ENCODE measurements at regions not wholly inside any gene's neighbourhood (a gene's known extent, or its start where the extent isn't known, plus 50 kb on each side); places are given as distances from the start of the nearest gene placed in this dataset.

GRCh38 chr5:40273936-40274335, 405.8 kb upstream of the PTGER4 start:
- DNase-seq (ENCODE audit: low read depth, low spot score): no peak
- CTCF ChIA-PET: no interaction called here

GRCh38 chr5:40271476-40271875, 408.2 kb upstream of the PTGER4 start:
- Histone ChIP-seq H3K27ac (ENCODE audit: low read depth, low read length) (no peak overlapping the region), H3K9me3 (ENCODE audit: control insufficient read depth, insufficient read depth, low read length) (no peaks in the 10 kb centered on the region), H3K4me3 (ENCODE audit: low read depth, low read length) (no peak overlapping the region), H3K27me3 (ENCODE audit: control insufficient read depth, insufficient read depth, low read length) (no peaks in the 10 kb centered on the region)
- CTCF ChIA-PET: no interaction called here
- no peak for DNase-seq (ENCODE audit: low read depth, low spot score)
- TF ChIP-seq CTCF (IDR thresholded peaks at IDR 0.05; ENCODE audit: low read depth, low read length): no peak
- POLR2A ChIA-PET: no interaction called here

More at GRCh38 chr5:40273936-40274335, 405.8 kb upstream of the PTGER4 start:
- Histone ChIP-seq H3K27ac (ENCODE audit: low read depth, low read length) (no peak overlapping the region), H3K9me3 (ENCODE audit: control insufficient read depth, insufficient read depth, low read length) (no peaks in the 10 kb centered on the region), H3K27me3 (ENCODE audit: control insufficient read depth, insufficient read depth, low read length) (no peaks in the 10 kb centered on the region), H3K4me3 (ENCODE audit: low read depth, low read length) (no peak overlapping the region)
- TF ChIP-seq CTCF (IDR thresholded peaks at IDR 0.05; ENCODE audit: low read depth, low read length): no peak
- POLR2A ChIA-PET: no interaction called here

GRCh38 chr5:40270274-40270845, 409.4 kb upstream of the PTGER4 start:
- POLR2A ChIA-PET: interaction anchor here (0.6 kb wide), 2 partner anchors 370 to 415 kb away, joined by 4 read pairs; no protein-coding TSS in a partner anchor
- CTCF ChIA-PET: interaction anchor here (0.7 kb wide), 1 partner anchor 465 kb away, joined by 3 read pairs; no protein-coding TSS in a partner anchor
- H3K27ac ChIP-seq (ENCODE audit: low read depth, low read length): no peak overlapping the region
- no peak for TF ChIP-seq CTCF (IDR thresholded peaks at IDR 0.05; ENCODE audit: low read depth, low read length)
- no peaks in the 10 kb centered on the region for H3K27me3 ChIP-seq (ENCODE audit: control insufficient read depth, insufficient read depth, low read length)
- H3K4me3 ChIP-seq (ENCODE audit: low read depth, low read length): no peak overlapping the region
- H3K9me3 ChIP-seq (ENCODE audit: control insufficient read depth, insufficient read depth, low read length): no peaks in the 10 kb centered on the region
- no peak for DNase-seq (ENCODE audit: low read depth, low spot score)

GRCh38 chr5:40268088-40268487, 411.6 kb upstream of the PTGER4 start:
- ChIA-PET CTCF (interaction anchor here (0.5 kb wide), 1 partner anchor 61 kb away, joined by 3 read pairs; no protein-coding TSS in a partner anchor), POLR2A (no interaction called here)
- Histone ChIP-seq H3K4me3 (ENCODE audit: low read depth, low read length) (no peak overlapping the region), H3K27me3 (ENCODE audit: control insufficient read depth, insufficient read depth, low read length) (no peaks in the 10 kb centered on the region), H3K9me3 (ENCODE audit: control insufficient read depth, insufficient read depth, low read length) (no peaks in the 10 kb centered on the region), H3K27ac (ENCODE audit: low read depth, low read length) (no peak overlapping the region)
- DNase-seq (ENCODE audit: low read depth, low spot score): no peak
- no peak for TF ChIP-seq CTCF (IDR thresholded peaks at IDR 0.05; ENCODE audit: low read depth, low read length)

- CTCF ChIA-PET: no interaction called here
- DNase-seq (ENCODE audit: low read depth, low spot score): no peak
- Histone ChIP-seq H3K4me3 (ENCODE audit: low read depth, low read length) (no peak overlapping the region), H3K27ac (ENCODE audit: low read depth, low read length) (no peak overlapping the region), H3K27me3 (ENCODE audit: control insufficient read depth, insufficient read depth, low read length) (no peaks in the 10 kb centered on the region), H3K9me3 (ENCODE audit: control insufficient read depth, insufficient read depth, low read length) (no peaks in the 10 kb centered on the region)
- POLR2A ChIA-PET: no interaction called here
- no peak for TF ChIP-seq CTCF (IDR thresholded peaks at IDR 0.05; ENCODE audit: low read depth, low read length)
Observed at GRCh38 chr5:40266952-40267351, 412.8 kb upstream of the PTGER4 start.

All from AG04450 (cell line).